Daoy (cell line): ENCODE measurements at regions not wholly inside any gene's neighbourhood (a gene's known extent, or its start where the extent isn't known, plus 50 kb on each side); places are given as distances from the start of the nearest gene placed in this dataset.
"Not testable (repeated sequence)": the region's sequence is repeated elsewhere in the genome, so short reads cannot be mapped to it uniquely, and the experiment has no call there.

Experiments
- DNase-seq: peaks from one replicate; pipeline ENCODE4 v3.0.0-alpha.2; 2015; ENCODE audit warnings: low read depth

DNA sequence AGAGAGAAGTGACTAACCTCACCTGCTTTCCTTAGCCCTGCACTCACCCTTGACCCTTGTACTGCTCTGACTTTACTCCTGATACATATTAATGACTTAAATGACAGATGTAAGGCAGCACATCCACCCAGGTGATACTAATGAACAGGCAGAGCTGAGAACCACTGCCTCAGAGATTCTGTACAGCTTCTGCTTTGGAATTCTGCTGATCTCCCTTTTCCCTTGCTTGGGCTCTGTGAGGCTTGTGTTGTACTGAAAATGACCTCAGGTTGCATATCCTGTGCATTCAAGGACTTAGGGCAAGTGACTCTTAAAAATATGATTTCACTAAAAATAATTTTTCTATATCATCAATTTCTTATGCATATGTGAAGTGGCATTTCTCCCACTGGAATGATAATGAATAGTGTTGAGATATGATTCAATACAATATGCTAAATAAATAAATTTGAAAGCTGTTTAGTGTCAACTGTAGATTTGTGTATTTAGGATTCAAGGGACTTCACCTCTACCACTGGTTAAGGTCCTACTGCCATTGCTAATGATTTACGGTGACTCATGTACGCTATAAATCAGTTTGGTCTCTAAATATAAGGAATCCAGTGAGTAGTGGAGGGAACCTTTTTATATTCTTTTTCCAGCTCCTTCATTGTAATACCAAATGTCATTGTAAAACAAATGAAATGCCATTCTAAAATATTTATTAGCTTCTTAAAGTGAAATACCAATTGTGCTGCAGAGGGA is 328.3 kb downstream of the SOCS6 start:
- DNase-seq = no peak

GRCh38 chr18:70600225-70600925 is 311.5 kb downstream of the SOCS6 start:
- no peak for DNase-seq

DNA sequence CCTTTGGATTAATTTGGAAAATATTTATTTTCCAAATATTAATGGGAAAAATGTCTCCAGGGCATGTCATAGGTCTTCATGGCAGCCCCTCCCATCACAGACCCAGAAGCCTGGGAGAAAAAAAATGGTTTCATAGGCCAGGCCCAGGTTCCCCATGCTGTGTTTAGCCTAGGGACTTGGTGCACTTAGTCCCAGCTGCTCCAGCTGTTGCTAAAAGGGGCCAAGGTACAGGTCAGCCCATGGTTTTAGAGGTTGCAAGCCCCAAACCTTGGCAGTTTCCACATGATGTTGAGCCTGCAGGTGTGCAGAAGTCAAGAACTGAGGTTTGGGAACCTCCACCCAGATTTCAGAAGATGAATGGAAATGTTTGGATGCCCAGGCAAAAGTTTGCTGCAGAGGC is 309.6 kb downstream of the SOCS6 start:
- no peak for DNase-seq

DNA sequence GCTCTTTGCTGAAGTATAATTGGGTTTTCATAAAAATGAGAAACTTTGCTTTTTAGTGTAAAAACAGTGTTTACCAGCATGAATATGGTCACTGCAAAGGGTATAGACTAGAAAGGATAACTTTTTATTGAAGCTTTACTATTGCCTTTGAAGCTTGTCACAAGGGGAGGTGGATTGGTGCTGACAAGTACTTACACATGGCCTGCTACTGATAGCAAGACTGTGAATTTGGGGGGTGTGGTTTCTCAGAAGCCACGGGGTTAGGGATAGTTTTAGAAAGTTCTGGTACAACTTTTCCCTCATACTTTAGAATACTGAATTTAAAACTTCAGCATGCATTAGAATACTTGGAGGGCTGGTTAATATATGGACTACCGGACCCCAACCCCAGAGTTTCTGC is 294.1 kb downstream of the SOCS6 start:
- no peak for DNase-seq

DNA sequence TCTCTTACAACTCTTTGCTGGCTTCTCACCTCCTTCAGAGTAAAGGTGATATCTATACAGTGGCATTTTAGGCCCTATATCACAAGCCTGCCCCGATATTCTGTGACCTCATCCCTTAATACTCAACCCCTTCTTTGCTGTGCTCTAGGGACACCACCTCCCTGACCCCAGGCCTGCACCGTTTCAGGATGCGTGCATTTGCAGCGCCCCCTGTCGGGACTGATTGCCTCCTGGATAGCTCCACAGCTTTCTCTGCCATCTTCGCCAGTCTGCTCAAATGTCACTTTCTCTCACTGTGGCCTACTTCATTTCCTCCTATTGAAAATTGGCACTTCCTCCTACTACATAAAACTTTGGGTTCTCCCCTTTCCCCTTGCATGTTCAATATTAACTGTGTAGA is 289.6 kb downstream of the SOCS6 start:
- DNase-seq = peak; percentile 25

DNA sequence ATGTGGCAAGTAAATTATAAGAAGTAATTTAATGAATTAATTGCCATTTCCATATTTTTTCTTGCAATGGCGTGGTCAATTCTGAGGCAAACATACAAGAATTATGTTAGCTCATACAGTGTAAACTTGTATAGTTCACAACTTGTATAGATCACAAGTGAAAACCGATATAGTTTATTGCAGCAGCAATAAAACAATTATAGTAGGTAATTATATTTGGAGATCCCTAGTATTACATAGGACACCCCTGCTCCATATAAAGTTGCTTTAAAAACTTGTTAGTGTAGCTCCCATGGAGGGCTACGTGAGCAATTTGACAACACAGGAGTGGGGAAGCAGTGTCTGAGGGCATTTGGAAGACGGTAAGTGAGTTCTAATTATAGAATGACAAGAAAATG is 288.2 kb downstream of the SOCS6 start:
- no peak for DNase-seq

DNA sequence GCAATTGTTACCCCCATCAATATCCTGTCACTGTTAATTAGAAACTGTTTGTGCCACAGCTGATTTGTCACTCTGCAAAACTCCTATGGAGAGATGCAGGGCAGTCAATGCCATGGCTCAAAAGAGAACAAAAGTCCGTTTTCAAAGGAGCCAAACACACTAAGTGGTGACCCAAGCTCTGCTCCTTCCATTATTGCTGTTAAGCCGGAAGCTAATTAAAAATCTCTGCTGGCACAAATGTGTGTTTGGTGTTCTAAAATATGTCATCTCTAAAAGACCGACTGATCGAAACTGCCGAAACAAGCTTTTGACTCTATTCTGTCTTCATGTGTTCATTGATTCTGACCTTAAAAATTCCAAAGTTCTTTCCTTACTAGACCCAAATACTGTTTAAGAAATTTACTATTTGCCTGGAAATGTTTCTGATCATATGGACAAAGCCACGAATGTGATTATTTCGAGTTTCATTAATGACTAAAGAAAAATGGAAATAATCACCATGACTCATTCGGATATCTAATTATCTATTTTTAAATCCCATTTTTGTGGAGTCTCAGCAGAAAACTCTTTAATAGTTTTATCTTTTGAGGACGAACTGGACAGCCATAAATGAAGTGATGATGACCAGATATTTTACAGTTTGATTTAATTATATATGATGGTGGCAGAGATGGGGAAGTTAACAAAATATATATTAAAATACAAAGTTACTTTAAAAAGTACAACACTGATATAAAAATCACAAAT is 287.6 kb downstream of the SOCS6 start:
- DNase-seq = no peak

- not testable (repeated sequence) for DNase-seq
Measured at GRCh38 chr18:70574951-70575350, 286.1 kb downstream of the SOCS6 start.

- not testable (repeated sequence) for DNase-seq
Measured at GRCh38 chr18:70569647-70570046, 280.8 kb downstream of the SOCS6 start.

DNA sequence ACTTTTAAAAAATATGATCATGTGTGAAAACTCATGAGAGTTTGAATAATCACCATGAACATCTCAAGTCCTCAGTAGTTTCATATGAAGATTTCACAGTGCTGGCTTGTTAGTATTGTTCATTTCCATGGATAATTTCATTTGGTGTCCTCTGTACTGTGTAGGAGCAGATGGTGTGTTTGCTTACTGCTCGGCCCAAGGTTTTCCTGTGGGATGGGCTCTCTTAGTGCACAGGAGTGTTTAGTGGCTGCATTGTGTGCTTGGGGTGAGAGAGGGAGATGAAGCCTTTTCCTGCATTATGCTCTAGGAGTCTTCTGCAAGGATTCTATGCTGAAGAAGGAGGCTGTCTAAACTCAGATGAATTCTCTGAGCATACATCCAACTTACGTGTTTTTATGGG is 270.6 kb downstream of the SOCS6 start:
- DNase-seq = no peak

DNA sequence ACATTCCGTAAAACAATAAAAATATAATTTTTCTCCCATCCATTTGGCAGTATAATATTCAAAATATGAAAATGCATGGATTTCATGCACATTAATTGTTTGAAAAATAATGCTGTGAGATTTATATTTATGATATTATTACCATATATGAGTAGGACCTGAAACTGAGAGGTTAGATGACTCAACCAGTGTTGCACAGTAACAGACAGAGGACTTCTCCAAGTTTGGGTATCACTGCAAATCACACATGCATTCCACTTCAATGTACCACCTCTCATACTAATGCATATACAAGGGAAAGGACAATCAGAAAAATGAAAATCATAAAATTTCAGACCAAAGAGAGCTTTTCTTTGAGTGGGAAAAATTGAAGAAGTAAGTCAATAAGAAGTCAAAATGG is 269.5 kb downstream of the SOCS6 start:
- DNase-seq = no peak

GRCh38 chr18:70554854-70555445 is 266.1 kb downstream of the SOCS6 start:
- no peak for DNase-seq

DNA sequence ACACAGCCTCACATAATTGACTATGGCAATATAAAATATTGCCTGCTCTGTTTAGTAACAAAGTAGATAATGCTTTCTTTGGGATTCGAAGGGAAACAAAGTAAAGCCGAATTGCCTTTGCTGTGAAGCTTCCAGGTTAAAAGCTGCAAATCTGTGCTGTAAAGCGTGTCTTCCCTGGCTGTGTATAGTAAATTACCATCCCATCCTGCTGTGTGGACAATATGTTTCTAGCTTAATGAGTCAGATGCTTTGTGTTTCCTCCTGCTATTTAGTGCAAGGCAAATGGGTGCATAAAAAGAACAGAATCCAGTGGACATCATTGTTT is 265.1 kb downstream of the SOCS6 start:
- DNase-seq = no peak

GRCh38 chr18:70553245-70553935 is 264.5 kb downstream of the SOCS6 start:
- DNase-seq = no peak

GRCh38 chr18:70536370-70537062 is 247.7 kb downstream of the SOCS6 start:
- no peak for DNase-seq

DNA sequence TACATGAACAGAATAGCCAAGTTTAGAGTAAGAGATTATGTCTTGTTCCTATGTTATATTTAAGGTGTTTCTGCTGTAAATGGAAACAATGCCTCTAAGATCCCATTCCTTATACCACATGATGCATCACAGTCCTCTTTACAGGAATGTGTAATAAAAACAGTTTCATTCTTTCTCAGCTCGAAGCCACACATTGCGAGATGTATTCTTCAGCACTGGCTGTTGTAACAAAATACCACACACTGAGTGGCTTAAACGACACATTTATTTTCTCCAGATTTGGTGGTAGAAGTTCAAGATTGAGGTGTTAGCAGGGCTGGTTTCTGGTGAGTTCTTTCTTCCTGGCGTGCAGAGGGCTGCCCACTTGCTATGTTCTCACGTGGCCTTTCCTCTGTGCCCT is 246.2 kb downstream of the SOCS6 start:
- peak; percentile 8 for DNase-seq

DNA sequence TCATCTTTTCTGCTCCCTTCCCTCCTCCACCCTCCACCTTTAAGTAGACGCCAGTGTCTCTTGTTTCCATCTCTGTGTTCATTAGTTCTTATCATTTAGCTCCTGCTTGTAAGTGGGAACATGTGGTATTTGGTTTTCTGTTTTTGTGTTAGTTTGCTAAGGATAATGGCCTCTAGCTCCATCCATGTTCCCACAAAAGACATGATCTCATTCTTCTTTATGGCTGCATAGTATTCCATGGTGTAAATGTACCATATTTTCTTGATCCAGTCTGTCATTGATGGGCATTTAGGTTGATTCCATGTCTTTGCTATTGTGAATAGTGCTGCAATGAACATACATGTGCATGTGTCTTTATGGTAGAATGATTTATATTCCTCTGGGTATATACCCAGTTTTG is 236.5 kb downstream of the SOCS6 start:
- not testable (repeated sequence) for DNase-seq

GRCh38 chr18:70523792-70524182 is 234.9 kb downstream of the SOCS6 start:
- no peak for DNase-seq

- no peak for DNase-seq
Measured at GRCh38 chr18:70523035-70523791, 234.4 kb downstream of the SOCS6 start.

DNA sequence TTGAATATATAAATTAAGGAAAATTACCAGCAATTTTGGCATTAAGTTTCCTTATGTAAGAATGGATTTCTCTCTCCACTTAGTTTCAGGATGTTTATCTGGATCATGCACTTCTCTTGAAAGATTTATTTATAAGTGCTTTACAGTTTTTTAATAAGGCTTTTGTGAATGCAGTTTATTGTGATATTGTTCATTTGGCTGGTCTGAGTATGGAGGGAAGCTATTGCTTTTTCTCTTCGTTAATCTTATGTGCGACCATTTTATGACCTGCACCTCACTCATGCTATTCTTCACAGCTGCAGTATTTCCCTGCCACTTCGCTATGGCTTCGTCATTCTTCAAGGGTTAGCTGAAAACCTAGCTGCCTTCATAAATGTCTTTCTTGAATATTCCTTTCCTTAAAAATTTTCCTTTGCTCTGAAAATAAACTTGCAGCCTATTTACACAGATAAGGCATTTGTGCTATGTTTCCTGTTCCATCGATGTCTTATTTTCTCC is 233.4 kb downstream of the SOCS6 start:
- no peak for DNase-seq
